RKO (cell line): ENCODE measurements at regions not wholly inside any gene's neighbourhood (a gene's known extent, or its start where the extent isn't known, plus 50 kb on each side); places are given as distances from the start of the nearest gene placed in this dataset.
A peak's percentile ranks its signal among the peaks of the same experiment; 100 is the strongest.
"Not testable (repeated sequence)": the region's sequence is repeated elsewhere in the genome, so short reads cannot be mapped to it uniquely, and the experiment has no call there.

ENCODE experiments used
- DNase-seq: peaks from one replicate; pipeline ENCODE4 v3.0.0-alpha.2; 2016; ENCODE audit warnings: low spot score

- DNase-seq, result no peak
Observed at GRCh38 chr2:65605743-65606058, 173.3 kb upstream of the SPRED2 start.

- DNase-seq, result no peak
Observed at GRCh38 chr2:65605058-65605742, 172.8 kb upstream of the SPRED2 start.

- peak; percentile 15 for DNase-seq
Observed at GRCh38 chr2:65604246-65604645, 171.8 kb upstream of the SPRED2 start.

- no peak for DNase-seq
Observed at GRCh38 chr2:65602603-65603235, 170.3 kb upstream of the SPRED2 start.

GRCh38 chr2:65600871-65601270 lies 168.5 kb upstream of the SPRED2 start:
- DNase-seq, result not testable (repeated sequence)

GRCh38 chr2:65600351-65600750 lies 168.0 kb upstream of the SPRED2 start:
- DNase-seq, result not testable (repeated sequence)

- no peak for DNase-seq
Observed at GRCh38 chr2:65599693-65600092, 167.3 kb upstream of the SPRED2 start.

GRCh38 chr2:65598996-65599395 lies 166.6 kb upstream of the SPRED2 start:
- DNase-seq, result no peak

- DNase-seq, result no peak
Observed at GRCh38 chr2:65598264-65598663, 165.9 kb upstream of the SPRED2 start.

GRCh38 chr2:65595630-65596029 lies 163.2 kb upstream of the SPRED2 start:
- no peak for DNase-seq

- DNase-seq, result no peak
Observed at GRCh38 chr2:65594150-65594549, 161.8 kb upstream of the SPRED2 start.

GRCh38 chr2:65589667-65590066 lies 157.3 kb upstream of the SPRED2 start:
- DNase-seq, result no peak

GRCh38 chr2:65587779-65588178 lies 155.4 kb upstream of the SPRED2 start:
- no peak for DNase-seq

GRCh38 chr2:65586516-65586915 lies 154.1 kb upstream of the SPRED2 start:
- DNase-seq, result no peak

GRCh38 chr2:65583061-65583460 lies 150.7 kb upstream of the SPRED2 start:
- no peak for DNase-seq

GRCh38 chr2:65582364-65582763 lies 150.0 kb upstream of the SPRED2 start:
- no peak for DNase-seq

GRCh38 chr2:65580824-65581223 lies 148.4 kb upstream of the SPRED2 start:
- DNase-seq, result no peak

- DNase-seq, result no peak
Observed at GRCh38 chr2:65579506-65580235, 147.3 kb upstream of the SPRED2 start.

GRCh38 chr2:65577654-65578053 lies 145.3 kb upstream of the SPRED2 start:
- no peak for DNase-seq

GRCh38 chr2:65576861-65577601 lies 144.6 kb upstream of the SPRED2 start:
- peak; percentile 98 for DNase-seq

- DNase-seq, result no peak
Observed at GRCh38 chr2:65576278-65576677, 143.9 kb upstream of the SPRED2 start.

- no peak for DNase-seq
Observed at GRCh38 chr2:65574993-65575392, 142.6 kb upstream of the SPRED2 start.
